ENCODE measurements at regions not wholly inside any gene's neighbourhood (a gene's known extent, or its start where the extent isn't known, plus 50 kb on each side); places are given as distances from the start of the nearest gene placed in this dataset.

DNA sequence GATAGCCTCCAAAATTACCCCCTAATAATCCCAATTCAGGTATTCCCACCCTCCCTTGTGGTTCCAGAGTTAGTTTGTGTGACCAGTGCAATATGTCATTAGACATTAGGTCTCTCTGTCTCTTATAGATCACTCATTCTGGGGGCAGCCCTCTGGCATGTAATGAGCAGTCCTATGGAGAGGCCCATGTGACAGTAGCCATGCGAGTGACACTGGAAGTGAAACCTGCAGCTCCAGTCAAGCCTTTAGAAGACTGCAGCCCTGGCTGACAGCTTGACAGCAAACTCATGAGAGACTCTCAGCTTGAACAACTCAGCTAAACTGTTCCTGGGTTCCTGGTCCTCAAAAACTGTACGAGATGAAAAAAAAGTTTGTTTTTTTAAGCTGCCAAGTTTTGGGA, 54.0 kb upstream of the HSPB3 start:
- TF ChIP-seq SP1 (IDR thresholded peaks at IDR 0.05) (no peak), HNF4A (conservative IDR thresholded peaks at IDR 0.05) (no peak), RAD21 (IDR thresholded peaks at IDR 0.05) (no peak), JUND (IDR thresholded peaks at IDR 0.05) (no peak), YY1 (IDR thresholded peaks at IDR 0.05) (no peak), RXRA (IDR thresholded peaks at IDR 0.05) (no peak), TAF1 (conservative IDR thresholded peaks at IDR 0.05) (no peak), FOXA2 (IDR thresholded peaks at IDR 0.05) (no peak), EGR1 (IDR thresholded peaks at IDR 0.05; ENCODE audit: low read depth in 2 of 2) (no peak), NR2F2 (IDR thresholded peaks at IDR 0.05) (no peak), FOXA1 (IDR thresholded peaks at IDR 0.05) (no peak)
- TF ChIP-seq, protein P1, sequence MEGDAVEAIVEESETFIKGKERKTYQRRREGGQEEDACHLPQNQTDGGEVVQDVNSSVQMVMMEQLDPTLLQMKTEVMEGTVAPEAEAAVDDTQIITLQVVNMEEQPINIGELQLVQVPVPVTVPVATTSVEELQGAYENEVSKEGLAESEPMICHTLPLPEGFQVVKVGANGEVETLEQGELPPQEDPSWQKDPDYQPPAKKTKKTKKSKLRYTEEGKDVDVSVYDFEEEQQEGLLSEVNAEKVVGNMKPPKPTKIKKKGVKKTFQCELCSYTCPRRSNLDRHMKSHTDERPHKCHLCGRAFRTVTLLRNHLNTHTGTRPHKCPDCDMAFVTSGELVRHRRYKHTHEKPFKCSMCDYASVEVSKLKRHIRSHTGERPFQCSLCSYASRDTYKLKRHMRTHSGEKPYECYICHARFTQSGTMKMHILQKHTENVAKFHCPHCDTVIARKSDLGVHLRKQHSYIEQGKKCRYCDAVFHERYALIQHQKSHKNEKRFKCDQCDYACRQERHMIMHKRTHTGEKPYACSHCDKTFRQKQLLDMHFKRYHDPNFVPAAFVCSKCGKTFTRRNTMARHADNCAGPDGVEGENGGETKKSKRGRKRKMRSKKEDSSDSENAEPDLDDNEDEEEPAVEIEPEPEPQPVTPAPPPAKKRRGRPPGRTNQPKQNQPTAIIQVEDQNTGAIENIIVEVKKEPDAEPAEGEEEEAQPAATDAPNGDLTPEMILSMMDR (IDR thresholded peaks at IDR 0.05; ENCODE audit: low read depth, low read length, missing input control): no peak
- TF ChIP-seq, protein P2, sequence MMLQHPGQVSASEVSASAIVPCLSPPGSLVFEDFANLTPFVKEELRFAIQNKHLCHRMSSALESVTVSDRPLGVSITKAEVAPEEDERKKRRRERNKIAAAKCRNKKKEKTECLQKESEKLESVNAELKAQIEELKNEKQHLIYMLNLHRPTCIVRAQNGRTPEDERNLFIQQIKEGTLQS (IDR thresholded peaks at IDR 0.05): no peak

DNA sequence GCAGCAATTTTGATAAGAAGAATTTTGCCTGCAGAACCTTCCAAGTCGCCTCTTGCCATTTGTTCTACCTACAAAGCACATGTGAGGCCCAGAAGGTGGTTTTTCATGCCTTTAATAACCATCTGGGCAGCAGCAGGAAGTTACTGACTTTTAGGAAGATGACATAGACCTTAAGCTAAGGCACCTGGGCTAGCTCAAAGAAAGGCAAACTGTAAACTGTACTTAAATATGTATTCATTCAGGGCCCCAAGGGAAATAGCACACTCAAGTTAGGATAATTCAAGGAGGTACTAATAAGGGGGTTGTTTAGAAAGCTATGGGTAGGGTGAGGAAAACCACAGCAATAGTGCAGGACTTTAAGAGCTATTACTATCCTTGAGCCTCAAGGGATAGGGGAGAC, 57.3 kb upstream of the HSPB3 start:
- Histone ChIP-seq H3K27ac (ENCODE audit: low read depth in 1 of 2, low read length in 2 of 2) (no peak overlapping the region), H3K9me3 (ENCODE audit: control insufficient read depth in 4 of 4, low read length in 3 of 4) (no peaks in the 10 kb centered on the region), H3K4me1 (ENCODE audit: control insufficient read depth in 4 of 4, insufficient read depth in 4 of 4, low read length in 3 of 4) (no peaks in the 10 kb centered on the region), H3K9ac (ENCODE audit: low read depth in 1 of 2, low read length in 2 of 2) (no peak overlapping the region), H3K4me3 (ENCODE audit: low read depth in 1 of 3, low read length in 3 of 3) (no peak overlapping the region), H3K27me3 (ENCODE audit: control insufficient read depth in 4 of 4, insufficient read depth in 4 of 4, low read length in 3 of 4) (no peaks in the 10 kb centered on the region), H3K36me3 (ENCODE audit: control insufficient read depth in 4 of 4, insufficient read depth in 3 of 4, low read depth in 1 of 4, low read length in 3 of 4) (no peaks in the 10 kb centered on the region)
- WGBS: 97% methylated on average over 1 of the region's 1 CpG
- TF ChIP-seq, protein P2 (IDR thresholded peaks at IDR 0.05): no peak
- TF ChIP-seq NR2F2 (IDR thresholded peaks at IDR 0.05): no peak
- TF ChIP-seq HNF4G (IDR thresholded peaks at IDR 0.05): no peak
- TF ChIP-seq, protein P3, sequence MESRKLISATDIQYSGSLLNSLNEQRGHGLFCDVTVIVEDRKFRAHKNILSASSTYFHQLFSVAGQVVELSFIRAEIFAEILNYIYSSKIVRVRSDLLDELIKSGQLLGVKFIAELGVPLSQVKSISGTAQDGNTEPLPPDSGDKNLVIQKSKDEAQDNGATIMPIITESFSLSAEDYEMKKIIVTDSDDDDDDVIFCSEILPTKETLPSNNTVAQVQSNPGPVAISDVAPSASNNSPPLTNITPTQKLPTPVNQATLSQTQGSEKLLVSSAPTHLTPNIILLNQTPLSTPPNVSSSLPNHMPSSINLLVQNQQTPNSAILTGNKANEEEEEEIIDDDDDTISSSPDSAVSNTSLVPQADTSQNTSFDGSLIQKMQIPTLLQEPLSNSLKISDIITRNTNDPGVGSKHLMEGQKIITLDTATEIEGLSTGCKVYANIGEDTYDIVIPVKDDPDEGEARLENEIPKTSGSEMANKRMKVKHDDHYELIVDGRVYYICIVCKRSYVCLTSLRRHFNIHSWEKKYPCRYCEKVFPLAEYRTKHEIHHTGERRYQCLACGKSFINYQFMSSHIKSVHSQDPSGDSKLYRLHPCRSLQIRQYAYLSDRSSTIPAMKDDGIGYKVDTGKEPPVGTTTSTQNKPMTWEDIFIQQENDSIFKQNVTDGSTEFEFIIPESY (IDR thresholded peaks at IDR 0.05): no peak
- TF ChIP-seq, protein P4, sequence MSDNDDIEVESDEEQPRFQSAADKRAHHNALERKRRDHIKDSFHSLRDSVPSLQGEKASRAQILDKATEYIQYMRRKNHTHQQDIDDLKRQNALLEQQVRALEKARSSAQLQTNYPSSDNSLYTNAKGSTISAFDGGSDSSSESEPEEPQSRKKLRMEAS (IDR thresholded peaks at IDR 0.05): no peak
- TF ChIP-seq, protein P1 (IDR thresholded peaks at IDR 0.05; ENCODE audit: low read depth, low read length, missing input control): no peak
- TF ChIP-seq, protein P5, sequence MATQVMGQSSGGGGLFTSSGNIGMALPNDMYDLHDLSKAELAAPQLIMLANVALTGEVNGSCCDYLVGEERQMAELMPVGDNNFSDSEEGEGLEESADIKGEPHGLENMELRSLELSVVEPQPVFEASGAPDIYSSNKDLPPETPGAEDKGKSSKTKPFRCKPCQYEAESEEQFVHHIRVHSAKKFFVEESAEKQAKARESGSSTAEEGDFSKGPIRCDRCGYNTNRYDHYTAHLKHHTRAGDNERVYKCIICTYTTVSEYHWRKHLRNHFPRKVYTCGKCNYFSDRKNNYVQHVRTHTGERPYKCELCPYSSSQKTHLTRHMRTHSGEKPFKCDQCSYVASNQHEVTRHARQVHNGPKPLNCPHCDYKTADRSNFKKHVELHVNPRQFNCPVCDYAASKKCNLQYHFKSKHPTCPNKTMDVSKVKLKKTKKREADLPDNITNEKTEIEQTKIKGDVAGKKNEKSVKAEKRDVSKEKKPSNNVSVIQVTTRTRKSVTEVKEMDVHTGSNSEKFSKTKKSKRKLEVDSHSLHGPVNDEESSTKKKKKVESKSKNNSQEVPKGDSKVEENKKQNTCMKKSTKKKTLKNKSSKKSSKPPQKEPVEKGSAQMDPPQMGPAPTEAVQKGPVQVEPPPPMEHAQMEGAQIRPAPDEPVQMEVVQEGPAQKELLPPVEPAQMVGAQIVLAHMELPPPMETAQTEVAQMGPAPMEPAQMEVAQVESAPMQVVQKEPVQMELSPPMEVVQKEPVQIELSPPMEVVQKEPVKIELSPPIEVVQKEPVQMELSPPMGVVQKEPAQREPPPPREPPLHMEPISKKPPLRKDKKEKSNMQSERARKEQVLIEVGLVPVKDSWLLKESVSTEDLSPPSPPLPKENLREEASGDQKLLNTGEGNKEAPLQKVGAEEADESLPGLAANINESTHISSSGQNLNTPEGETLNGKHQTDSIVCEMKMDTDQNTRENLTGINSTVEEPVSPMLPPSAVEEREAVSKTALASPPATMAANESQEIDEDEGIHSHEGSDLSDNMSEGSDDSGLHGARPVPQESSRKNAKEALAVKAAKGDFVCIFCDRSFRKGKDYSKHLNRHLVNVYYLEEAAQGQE (IDR thresholded peaks at IDR 0.05): no peak
- DNase-seq (ENCODE audit: low spot score): no peak

More for the DNA sequence above, 54.0 kb upstream of the HSPB3 start:
- 44% methylated on average over 2 of the region's 2 CpGs for WGBS
- H3K36me3 ChIP-seq (ENCODE audit: control insufficient read depth in 4 of 4, insufficient read depth in 3 of 4, low read depth in 1 of 4, low read length in 3 of 4): no peaks in the 10 kb centered on the region
- no peak for DNase-seq (ENCODE audit: low spot score)
- H3K9me3 ChIP-seq (ENCODE audit: control insufficient read depth in 4 of 4, low read length in 3 of 4): no peaks in the 10 kb centered on the region
- H3K27me3 ChIP-seq (ENCODE audit: control insufficient read depth in 4 of 4, insufficient read depth in 4 of 4, low read length in 3 of 4): no peaks in the 10 kb centered on the region
- no peaks in the 10 kb centered on the region for H3K4me1 ChIP-seq (ENCODE audit: control insufficient read depth in 4 of 4, insufficient read depth in 4 of 4, low read length in 3 of 4)
- no peak overlapping the region for H3K9ac ChIP-seq (ENCODE audit: low read depth in 1 of 2, low read length in 2 of 2)
- H3K4me3 ChIP-seq (ENCODE audit: low read depth in 1 of 3, low read length in 3 of 3): no peak overlapping the region
- H3K27ac ChIP-seq (ENCODE audit: low read depth in 1 of 2, low read length in 2 of 2): no peak overlapping the region
